Activated T-helper 1 cell treated with anti-CD3 and anti-CD28 coated beads, Interleukin-12 subunit alpha, Interleukin-12 subunit beta, Interleukin-2, Interleukin-4 antibody, amounts not matched to agents 30 ng/mL and 10 ng/mL and 1 ng/mL, durations not matched to agents 14 hours and 24 hours and 36 hours (primary cell): ENCODE measurements at regions not wholly inside any gene's neighbourhood (a gene's known extent, or its start where the extent isn't known, plus 50 kb on each side); places are given as distances from the start of the nearest gene placed in this dataset.

Experiments
- DNase-seq: peaks from one replicate; pipeline ENCODE4 v3.0.0; 2021; ENCODE audit warnings: low spot score
- H3K27ac Mint-ChIP-seq: one replicate; pipeline ENCODE4 v1.8.0; 2021; ENCODE audit warnings: mild to moderate bottlenecking, mixed read lengths
- H3K27me3 Mint-ChIP-seq: one replicate; pipeline ENCODE4 v1.8.0; 2022; ENCODE audit warnings: mild to moderate bottlenecking, moderate library complexity, mixed read lengths; ENCODE audit not compliant: insufficient read depth
- H3K36me3 Mint-ChIP-seq: one replicate; pipeline ENCODE4 v1.8.0; 2021; ENCODE audit warnings: low read depth, mixed read lengths
- H3K4me1 Mint-ChIP-seq: one replicate; pipeline ENCODE4 v1.8.0; 2021; ENCODE audit warnings: low read depth, mixed read lengths
- H3K4me3 Mint-ChIP-seq: one replicate; pipeline ENCODE4 v1.8.0; 2021; ENCODE audit warnings: mild to moderate bottlenecking, moderate library complexity, mixed read lengths
- H3K9me3 Mint-ChIP-seq: one replicate; pipeline ENCODE4 v1.8.0; 2021; ENCODE audit warnings: mixed read lengths
- intact Hi-C: fragments of 100-400 bp; cut with micrococcal nuclease; formaldehyde crosslinking; loops from one replicate; pipeline ENCODE4 v1.15.1; 2024

GRCh38 chr12:59179231-59179630 is 258.9 kb upstream of the LRIG3 start:
- H3K27ac Mint-ChIP-seq: no peak overlapping the region
- H3K36me3 Mint-ChIP-seq: no peaks in the 10 kb centered on the region
- H3K27me3 Mint-ChIP-seq: no peaks in the 10 kb centered on the region
- peaks cover 5% of the 10 kb centered on the region for H3K9me3 Mint-ChIP-seq
- DNase-seq: no peak
- no peaks in the 10 kb centered on the region for H3K4me1 Mint-ChIP-seq
- intact Hi-C loops: no loop called here
- no peak overlapping the region for H3K4me3 Mint-ChIP-seq

- H3K9me3 Mint-ChIP-seq: peaks cover 5% of the 10 kb centered on the region
- H3K4me3 Mint-ChIP-seq: no peak overlapping the region
- DNase-seq: no peak
- no peaks in the 10 kb centered on the region for H3K36me3 Mint-ChIP-seq
- H3K4me1 Mint-ChIP-seq: no peaks in the 10 kb centered on the region
- no peak overlapping the region for H3K27ac Mint-ChIP-seq
- intact Hi-C loops: no loop called here
- no peaks in the 10 kb centered on the region for H3K27me3 Mint-ChIP-seq
These were observed 253.4 kb upstream of the LRIG3 start for GRCh38 chr12:59173695-59174094.

GRCh38 chr12:59168647-59169046 is 248.3 kb upstream of the LRIG3 start:
- DNase-seq: no peak
- H3K36me3 Mint-ChIP-seq: no peaks in the 10 kb centered on the region
- H3K4me3 Mint-ChIP-seq: no peak overlapping the region
- H3K27me3 Mint-ChIP-seq: peaks cover 2% of the 10 kb centered on the region
- H3K9me3 Mint-ChIP-seq: no peaks in the 10 kb centered on the region
- no peak overlapping the region for H3K27ac Mint-ChIP-seq
- intact Hi-C loops: loop anchor here (5.0 kb wide), 1 partner anchor 821 kb away; no protein-coding TSS in a partner anchor
- H3K4me1 Mint-ChIP-seq: no peaks in the 10 kb centered on the region

- H3K27ac Mint-ChIP-seq: no peak overlapping the region
- H3K4me3 Mint-ChIP-seq: no peak overlapping the region
- H3K9me3 Mint-ChIP-seq: no peaks in the 10 kb centered on the region
- intact Hi-C loops: loop anchor here (5.0 kb wide), 1 partner anchor 819 kb away; no protein-coding TSS in a partner anchor
- H3K27me3 Mint-ChIP-seq: peaks cover 2% of the 10 kb centered on the region
- H3K4me1 Mint-ChIP-seq: no peaks in the 10 kb centered on the region
- no peaks in the 10 kb centered on the region for H3K36me3 Mint-ChIP-seq
- no peak for DNase-seq
These were observed 246.2 kb upstream of the LRIG3 start for GRCh38 chr12:59166457-59166856.

GRCh38 chr12:59164991-59165718 is 244.9 kb upstream of the LRIG3 start:
- Mint-ChIP-seq H3K4me1 (no peaks in the 10 kb centered on the region), H3K27ac (no peak overlapping the region), H3K36me3 (no peaks in the 10 kb centered on the region), H3K4me3 (no peak overlapping the region), H3K9me3 (no peaks in the 10 kb centered on the region), H3K27me3 (peaks cover 2% of the 10 kb centered on the region)
- DNase-seq: no peak
- intact Hi-C loops: loop anchor here (5.0 kb wide), 1 partner anchor 818 kb away; no protein-coding TSS in a partner anchor

GRCh38 chr12:59164226-59164625 is 243.9 kb upstream of the LRIG3 start:
- peaks cover 2% of the 10 kb centered on the region for H3K27me3 Mint-ChIP-seq
- no peak for DNase-seq
- no peaks in the 10 kb centered on the region for H3K4me1 Mint-ChIP-seq
- intact Hi-C loops: no loop called here
- H3K9me3 Mint-ChIP-seq: no peaks in the 10 kb centered on the region
- H3K36me3 Mint-ChIP-seq: no peaks in the 10 kb centered on the region
- no peak overlapping the region for H3K27ac Mint-ChIP-seq
- no peak overlapping the region for H3K4me3 Mint-ChIP-seq

- no peak overlapping the region for H3K4me3 Mint-ChIP-seq
- H3K27ac Mint-ChIP-seq: no peak overlapping the region
- no peak for DNase-seq
- no peaks in the 10 kb centered on the region for H3K36me3 Mint-ChIP-seq
- intact Hi-C loops: no loop called here
- H3K27me3 Mint-ChIP-seq: no peaks in the 10 kb centered on the region
- no peaks in the 10 kb centered on the region for H3K4me1 Mint-ChIP-seq
- H3K9me3 Mint-ChIP-seq: no peaks in the 10 kb centered on the region
These were observed 238.4 kb upstream of the LRIG3 start for GRCh38 chr12:59158681-59159080.

GRCh38 chr12:59158066-59158465 is 237.8 kb upstream of the LRIG3 start:
- intact Hi-C loops: no loop called here
- Mint-ChIP-seq H3K36me3 (no peaks in the 10 kb centered on the region), H3K4me1 (no peaks in the 10 kb centered on the region)

GRCh38 chr12:59155448-59155847 is 235.1 kb upstream of the LRIG3 start:
- H3K4me3 Mint-ChIP-seq: no peak overlapping the region
- DNase-seq: no peak
- H3K27me3 Mint-ChIP-seq: no peaks in the 10 kb centered on the region
- no peaks in the 10 kb centered on the region for H3K4me1 Mint-ChIP-seq
- H3K36me3 Mint-ChIP-seq: no peaks in the 10 kb centered on the region
- intact Hi-C loops: no loop called here
- H3K9me3 Mint-ChIP-seq: no peaks in the 10 kb centered on the region
- no peak overlapping the region for H3K27ac Mint-ChIP-seq

More at GRCh38 chr12:59158066-59158465, 237.8 kb upstream of the LRIG3 start:
- no peak overlapping the region for H3K27ac Mint-ChIP-seq
- no peak for DNase-seq
- H3K4me3 Mint-ChIP-seq: no peak overlapping the region
- no peaks in the 10 kb centered on the region for H3K9me3 Mint-ChIP-seq
- H3K27me3 Mint-ChIP-seq: no peaks in the 10 kb centered on the region

GRCh38 chr12:59151243-59151642 is 230.9 kb upstream of the LRIG3 start:
- DNase-seq: no peak
- Mint-ChIP-seq H3K4me3 (no peak overlapping the region), H3K27me3 (no peaks in the 10 kb centered on the region), H3K36me3 (no peaks in the 10 kb centered on the region), H3K27ac (no peak overlapping the region), H3K9me3 (no peaks in the 10 kb centered on the region), H3K4me1 (no peaks in the 10 kb centered on the region)
- intact Hi-C loops: no loop called here

GRCh38 chr12:59149995-59150642 is 229.8 kb upstream of the LRIG3 start:
- no peaks in the 10 kb centered on the region for H3K9me3 Mint-ChIP-seq
- no peak overlapping the region for H3K27ac Mint-ChIP-seq
- no peaks in the 10 kb centered on the region for H3K27me3 Mint-ChIP-seq
- H3K4me3 Mint-ChIP-seq: no peak overlapping the region
- H3K36me3 Mint-ChIP-seq: no peaks in the 10 kb centered on the region
- no peaks in the 10 kb centered on the region for H3K4me1 Mint-ChIP-seq
- intact Hi-C loops: loop anchor here (1.0 kb wide), 3 partner anchors 37 to 804 kb away; no protein-coding TSS in a partner anchor
- DNase-seq: peak; percentile 2

GRCh38 chr12:59147791-59148190 is 227.5 kb upstream of the LRIG3 start:
- Mint-ChIP-seq H3K9me3 (no peaks in the 10 kb centered on the region), H3K27me3 (no peaks in the 10 kb centered on the region), H3K36me3 (no peaks in the 10 kb centered on the region), H3K4me1 (no peaks in the 10 kb centered on the region), H3K27ac (no peak overlapping the region), H3K4me3 (no peak overlapping the region)
- intact Hi-C loops: no loop called here
- DNase-seq: no peak

- Mint-ChIP-seq H3K9me3 (no peaks in the 10 kb centered on the region), H3K27me3 (no peaks in the 10 kb centered on the region), H3K4me1 (no peaks in the 10 kb centered on the region), H3K4me3 (no peak overlapping the region), H3K27ac (no peak overlapping the region), H3K36me3 (no peaks in the 10 kb centered on the region)
- DNase-seq: no peak
- intact Hi-C loops: no loop called here
These were observed 222.0 kb upstream of the LRIG3 start for GRCh38 chr12:59142183-59142790.
